ENCODE measurements at regions not wholly inside any gene's neighbourhood (a gene's known extent, or its start where the extent isn't known, plus 50 kb on each side); places are given as distances from the start of the nearest gene placed in this dataset.
"Not testable (repeated sequence)": the region's sequence is repeated elsewhere in the genome, so short reads cannot be mapped to it uniquely, and the experiment has no call there.

GRCh38 chr1:37358992-37359391, 115.4 kb upstream of the ZC3H12A start:
- ATAC-seq (ENCODE audit: low FRiP score) (no peak), DNase-seq (no peak)
- Histone ChIP-seq H3K27ac (ENCODE audit: low read depth in 1 of 2, low read length in 2 of 2) (no peak overlapping the region), H3K4me1 (ENCODE audit: control insufficient read depth in 1 of 2, insufficient read depth in 2 of 2, low read length in 2 of 2) (no peaks in the 10 kb centered on the region), H3K27me3 (ENCODE audit: control insufficient read depth in 1 of 2, insufficient read depth in 2 of 2, low read length in 1 of 2) (no peaks in the 10 kb centered on the region), H3K9me3 (ENCODE audit: control insufficient read depth, low read length) (no peaks in the 10 kb centered on the region), H3K36me3 (ENCODE audit: control insufficient read depth in 1 of 2, insufficient read depth in 2 of 2, low read length in 1 of 2) (no peaks in the 10 kb centered on the region), H3K4me3 (ENCODE audit: low read length in 2 of 2) (no peak overlapping the region)
- intact Hi-C loops (cut with DNase I): no loop called here
- 77 to 83% methylated on average over 4 of the region's 4 CpGs for WGBS, 2 donors

GRCh38 chr1:37360011-37360410, 114.4 kb upstream of the ZC3H12A start:
- Histone ChIP-seq H3K4me3 (ENCODE audit: low read length in 2 of 2) (no peak overlapping the region), H3K27ac (ENCODE audit: low read depth in 1 of 2, low read length in 2 of 2) (no peak overlapping the region), H3K27me3 (ENCODE audit: control insufficient read depth in 1 of 2, insufficient read depth in 2 of 2, low read length in 1 of 2) (no peaks in the 10 kb centered on the region), H3K36me3 (ENCODE audit: control insufficient read depth in 1 of 2, insufficient read depth in 2 of 2, low read length in 1 of 2) (no peaks in the 10 kb centered on the region), H3K9me3 (ENCODE audit: control insufficient read depth, low read length) (no peaks in the 10 kb centered on the region), H3K4me1 (ENCODE audit: control insufficient read depth in 1 of 2, insufficient read depth in 2 of 2, low read length in 2 of 2) (no peaks in the 10 kb centered on the region)
- WGBS, 2 donors: 10 to 13% methylated on average over 6 of the region's 6 CpGs
- intact Hi-C loops (cut with DNase I): no loop called here
- ATAC-seq (ENCODE audit: low FRiP score): no peak
- DNase-seq: no peak

GRCh38 chr1:37362594-37363385, 111.6 kb upstream of the ZC3H12A start:
- no peak for DNase-seq
- intact Hi-C loops (cut with DNase I): no loop called here
- H3K27me3 ChIP-seq (ENCODE audit: control insufficient read depth in 1 of 2, insufficient read depth in 2 of 2, low read length in 1 of 2): no peaks in the 10 kb centered on the region
- WGBS, 2 donors: 18 to 19% methylated on average over 11 of the region's 11 CpGs
- no peak overlapping the region for H3K4me3 ChIP-seq (ENCODE audit: low read length in 2 of 2)
- H3K9me3 ChIP-seq (ENCODE audit: control insufficient read depth, low read length): no peaks in the 10 kb centered on the region
- H3K36me3 ChIP-seq (ENCODE audit: control insufficient read depth in 1 of 2, insufficient read depth in 2 of 2, low read length in 1 of 2): no peaks in the 10 kb centered on the region
- no peaks in the 10 kb centered on the region for H3K4me1 ChIP-seq (ENCODE audit: control insufficient read depth in 1 of 2, insufficient read depth in 2 of 2, low read length in 2 of 2)
- peak; percentile 15 for ATAC-seq (ENCODE audit: low FRiP score)
- H3K27ac ChIP-seq (ENCODE audit: low read depth in 1 of 2, low read length in 2 of 2): no peak overlapping the region

GRCh38 chr1:37363535-37363934, 110.8 kb upstream of the ZC3H12A start:
- H3K36me3 ChIP-seq (ENCODE audit: control insufficient read depth in 1 of 2, insufficient read depth in 2 of 2, low read length in 1 of 2): no peaks in the 10 kb centered on the region
- intact Hi-C loops (cut with DNase I): no loop called here
- H3K27me3 ChIP-seq (ENCODE audit: control insufficient read depth in 1 of 2, insufficient read depth in 2 of 2, low read length in 1 of 2): no peaks in the 10 kb centered on the region
- no peak overlapping the region for H3K27ac ChIP-seq (ENCODE audit: low read depth in 1 of 2, low read length in 2 of 2)
- WGBS, 2 donors: 52 to 54% methylated on average over 4 of the region's 4 CpGs
- H3K9me3 ChIP-seq (ENCODE audit: control insufficient read depth, low read length): no peaks in the 10 kb centered on the region
- DNase-seq (no peak), ATAC-seq (ENCODE audit: low FRiP score) (no peak)
- no peaks in the 10 kb centered on the region for H3K4me1 ChIP-seq (ENCODE audit: control insufficient read depth in 1 of 2, insufficient read depth in 2 of 2, low read length in 2 of 2)
- no peak overlapping the region for H3K4me3 ChIP-seq (ENCODE audit: low read length in 2 of 2)

GRCh38 chr1:37368665-37369315, 105.6 kb upstream of the ZC3H12A start:
- H3K36me3 ChIP-seq (ENCODE audit: control insufficient read depth in 1 of 2, insufficient read depth in 2 of 2, low read length in 1 of 2); H3K4me3 ChIP-seq (ENCODE audit: low read length in 2 of 2); H3K27ac ChIP-seq (ENCODE audit: low read depth in 1 of 2, low read length in 2 of 2); DNase-seq; H3K4me1 ChIP-seq (ENCODE audit: control insufficient read depth in 1 of 2, insufficient read depth in 2 of 2, low read length in 2 of 2); intact Hi-C loops (cut with DNase I); ATAC-seq (ENCODE audit: low FRiP score); H3K27me3 ChIP-seq (ENCODE audit: control insufficient read depth in 1 of 2, insufficient read depth in 2 of 2, low read length in 1 of 2); H3K9me3 ChIP-seq (ENCODE audit: control insufficient read depth, low read length): not testable (repeated sequence)
- WGBS, 2 donors: 58 to 61% methylated on average over 3 of the region's 3 CpGs

GRCh38 chr1:37372302-37372701, 102.1 kb upstream of the ZC3H12A start:
- ATAC-seq (ENCODE audit: low FRiP score) (no peak), DNase-seq (no peak)
- H3K27me3 ChIP-seq (ENCODE audit: control insufficient read depth in 1 of 2, insufficient read depth in 2 of 2, low read length in 1 of 2): no peaks in the 10 kb centered on the region
- WGBS, 2 donors: 55 to 66% methylated on average over 2 of the region's 2 CpGs
- H3K4me1 ChIP-seq (ENCODE audit: control insufficient read depth in 1 of 2, insufficient read depth in 2 of 2, low read length in 2 of 2): no peaks in the 10 kb centered on the region
- H3K4me3 ChIP-seq (ENCODE audit: low read length in 2 of 2): no peak overlapping the region
- peaks cover 10% of the 10 kb centered on the region for H3K9me3 ChIP-seq (ENCODE audit: control insufficient read depth, low read length)
- H3K27ac ChIP-seq (ENCODE audit: low read depth in 1 of 2, low read length in 2 of 2): no peak overlapping the region
- no peaks in the 10 kb centered on the region for H3K36me3 ChIP-seq (ENCODE audit: control insufficient read depth in 1 of 2, insufficient read depth in 2 of 2, low read length in 1 of 2)
- intact Hi-C loops (cut with DNase I): no loop called here

GRCh38 chr1:37372711-37373110, 101.7 kb upstream of the ZC3H12A start:
- ATAC-seq (ENCODE audit: low FRiP score): no peak
- H3K27me3 ChIP-seq (ENCODE audit: control insufficient read depth in 1 of 2, insufficient read depth in 2 of 2, low read length in 1 of 2): no peaks in the 10 kb centered on the region

GRCh38 chr1:37373413-37373812, 101.0 kb upstream of the ZC3H12A start:
- 72 to 79% methylated on average over 3 of the region's 3 CpGs for WGBS, 2 donors

More at GRCh38 chr1:37372711-37373110, 101.7 kb upstream of the ZC3H12A start:
- H3K27ac ChIP-seq (ENCODE audit: low read depth in 1 of 2, low read length in 2 of 2): no peak overlapping the region
- H3K4me1 ChIP-seq (ENCODE audit: control insufficient read depth in 1 of 2, insufficient read depth in 2 of 2, low read length in 2 of 2): no peaks in the 10 kb centered on the region
- peaks cover 10% of the 10 kb centered on the region for H3K9me3 ChIP-seq (ENCODE audit: control insufficient read depth, low read length)
- H3K36me3 ChIP-seq (ENCODE audit: control insufficient read depth in 1 of 2, insufficient read depth in 2 of 2, low read length in 1 of 2): no peaks in the 10 kb centered on the region
- 74 to 78% methylated on average over 13 of the region's 13 CpGs for WGBS, 2 donors
- intact Hi-C loops (cut with DNase I): no loop called here
- DNase-seq: no peak
- no peak overlapping the region for H3K4me3 ChIP-seq (ENCODE audit: low read length in 2 of 2)

GRCh38 chr1:37380546-37380945, 93.8 kb upstream of the ZC3H12A start:
- H3K4me1 ChIP-seq (ENCODE audit: control insufficient read depth in 1 of 2, insufficient read depth in 2 of 2, low read length in 2 of 2); intact Hi-C loops (cut with DNase I); H3K4me3 ChIP-seq (ENCODE audit: low read length in 2 of 2); DNase-seq; H3K27ac ChIP-seq (ENCODE audit: low read depth in 1 of 2, low read length in 2 of 2); H3K27me3 ChIP-seq (ENCODE audit: control insufficient read depth in 1 of 2, insufficient read depth in 2 of 2, low read length in 1 of 2); ATAC-seq (ENCODE audit: low FRiP score); H3K36me3 ChIP-seq (ENCODE audit: control insufficient read depth in 1 of 2, insufficient read depth in 2 of 2, low read length in 1 of 2); H3K9me3 ChIP-seq (ENCODE audit: control insufficient read depth, low read length): not testable (repeated sequence)
- WGBS, 2 donors: 48 to 49% methylated on average over 9 of the region's 9 CpGs

More at GRCh38 chr1:37373413-37373812, 101.0 kb upstream of the ZC3H12A start:
- H3K4me3 ChIP-seq (ENCODE audit: low read length in 2 of 2): no peak overlapping the region
- H3K27me3 ChIP-seq (ENCODE audit: control insufficient read depth in 1 of 2, insufficient read depth in 2 of 2, low read length in 1 of 2): no peaks in the 10 kb centered on the region
- H3K36me3 ChIP-seq (ENCODE audit: control insufficient read depth in 1 of 2, insufficient read depth in 2 of 2, low read length in 1 of 2): no peaks in the 10 kb centered on the region
- intact Hi-C loops (cut with DNase I): no loop called here
- no peak for ATAC-seq (ENCODE audit: low FRiP score)
- H3K9me3 ChIP-seq (ENCODE audit: control insufficient read depth, low read length): peaks cover 10% of the 10 kb centered on the region
- DNase-seq: no peak
- no peaks in the 10 kb centered on the region for H3K4me1 ChIP-seq (ENCODE audit: control insufficient read depth in 1 of 2, insufficient read depth in 2 of 2, low read length in 2 of 2)
- H3K27ac ChIP-seq (ENCODE audit: low read depth in 1 of 2, low read length in 2 of 2): no peak overlapping the region
